GM23338 (cell line): ENCODE measurements at regions not wholly inside any gene's neighbourhood (a gene's known extent, or its start where the extent isn't known, plus 50 kb on each side); places are given as distances from the start of the nearest gene placed in this dataset.

ENCODE experiments used
- CREB1 ChIP-seq: fragments of 250-450 bp; sonication (Bioruptor Pico); IDR thresholded peaks from 2 replicates; pipeline ENCODE4 v1.5.0; 2020; ENCODE audit warnings: low read depth, mild to moderate bottlenecking, moderate library complexity
- ETS1 ChIP-seq: IDR thresholded peaks from 2 replicates; pipeline ENCODE4 v1.6.1; 2016; ENCODE audit warnings: antibody characterized with exemption
- EZH2 ChIP-seq: fragments of 200-600 bp; sonication (generic); IDR thresholded peaks from one replicate; pipeline ENCODE4 v1.8.0; 2017; ENCODE audit warnings: antibody characterized with exemption, mild to moderate bottlenecking, low read depth; ENCODE audit not compliant: unreplicated experiment
- EZH2phosphoT487 ChIP-seq: fragments of 200-600 bp; sonication (generic); IDR thresholded peaks from one replicate; pipeline ENCODE4 v1.8.1; 2018; ENCODE audit warnings: antibody characterized with exemption; ENCODE audit not compliant: unreplicated experiment
- JUNB ChIP-seq: IDR thresholded peaks from one replicate; pipeline ENCODE4 v1.6.1; 2016; ENCODE audit warnings: antibody characterized with exemption; ENCODE audit not compliant: unreplicated experiment
- NANOG ChIP-seq: IDR thresholded peaks from 2 replicates; pipeline ENCODE4 v1.6.1; 2016; ENCODE audit warnings: antibody characterized with exemption, borderline replicate concordance
- POLR2AphosphoS5 ChIP-seq: IDR thresholded peaks from 2 replicates; pipeline ENCODE4 v1.6.1; 2016; ENCODE audit warnings: antibody characterized with exemption, low read depth
- STAT1 ChIP-seq: IDR thresholded peaks from one replicate; pipeline ENCODE4 v1.6.1; 2016; ENCODE audit warnings: antibody characterized with exemption; ENCODE audit not compliant: unreplicated experiment
- ZNF114 ChIP-seq: fragments of 250-450 bp; sonication (Bioruptor Pico); IDR thresholded peaks from 2 replicates; pipeline ENCODE4 v1.5.0; 2020; ENCODE audit warnings: mild to moderate bottlenecking, moderate library complexity
- ZNF331 ChIP-seq: fragments of 250-450 bp; sonication (Bioruptor Pico); IDR thresholded peaks from 2 replicates; pipeline ENCODE4 v1.5.0; 2020; ENCODE audit warnings: low read depth, mild to moderate bottlenecking, moderate library complexity
- ZNF462 ChIP-seq: fragments of 250-450 bp; sonication (Bioruptor Pico); IDR thresholded peaks from 2 replicates; pipeline ENCODE4 v1.5.0; 2020; ENCODE audit warnings: mild to moderate bottlenecking, moderate library complexity
- TF ChIP-seq, protein P1 (sequence below), 2 experiments: fragments of 200-600 bp in 1 of 2; sonication (generic) in 1 of 2; conservative IDR thresholded peaks; 2 replicates each; pipeline versions ENCODE4 v1.5.1 to v1.6.1; 2016 to 2017; ENCODE audit warnings: antibody characterized with exemption in 2 of 2, low read depth in 2 of 2, mild to moderate bottlenecking in 2 of 2, moderate library complexity in 1 of 2
- TF ChIP-seq, protein P2 (sequence below): IDR thresholded peaks from one replicate; pipeline ENCODE4 v1.6.1; 2018; ENCODE audit warnings: antibody characterized with exemption; ENCODE audit not compliant: unreplicated experiment

DNA sequence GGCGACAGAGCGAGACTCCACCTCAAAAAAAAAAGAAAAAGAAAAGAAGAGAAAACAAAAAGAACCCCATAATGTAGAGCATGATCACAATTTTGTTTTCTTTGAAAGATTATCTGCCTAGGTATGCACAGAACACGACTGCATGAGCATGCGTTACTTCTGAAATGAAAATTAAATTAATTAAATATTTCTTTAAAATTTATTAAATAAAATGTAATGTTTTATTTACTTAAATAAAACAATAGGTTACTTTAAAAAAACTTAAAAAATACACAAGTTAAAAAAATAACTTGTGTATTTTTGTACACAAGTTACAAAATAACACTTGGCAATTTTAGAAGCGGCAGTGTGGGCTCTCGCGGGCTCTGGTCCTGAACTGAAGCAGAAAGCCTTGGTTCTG, 107.8 kb downstream of the TFAP2A start:
- TF ChIP-seq, protein P1, sequence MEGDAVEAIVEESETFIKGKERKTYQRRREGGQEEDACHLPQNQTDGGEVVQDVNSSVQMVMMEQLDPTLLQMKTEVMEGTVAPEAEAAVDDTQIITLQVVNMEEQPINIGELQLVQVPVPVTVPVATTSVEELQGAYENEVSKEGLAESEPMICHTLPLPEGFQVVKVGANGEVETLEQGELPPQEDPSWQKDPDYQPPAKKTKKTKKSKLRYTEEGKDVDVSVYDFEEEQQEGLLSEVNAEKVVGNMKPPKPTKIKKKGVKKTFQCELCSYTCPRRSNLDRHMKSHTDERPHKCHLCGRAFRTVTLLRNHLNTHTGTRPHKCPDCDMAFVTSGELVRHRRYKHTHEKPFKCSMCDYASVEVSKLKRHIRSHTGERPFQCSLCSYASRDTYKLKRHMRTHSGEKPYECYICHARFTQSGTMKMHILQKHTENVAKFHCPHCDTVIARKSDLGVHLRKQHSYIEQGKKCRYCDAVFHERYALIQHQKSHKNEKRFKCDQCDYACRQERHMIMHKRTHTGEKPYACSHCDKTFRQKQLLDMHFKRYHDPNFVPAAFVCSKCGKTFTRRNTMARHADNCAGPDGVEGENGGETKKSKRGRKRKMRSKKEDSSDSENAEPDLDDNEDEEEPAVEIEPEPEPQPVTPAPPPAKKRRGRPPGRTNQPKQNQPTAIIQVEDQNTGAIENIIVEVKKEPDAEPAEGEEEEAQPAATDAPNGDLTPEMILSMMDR (conservative IDR thresholded peaks at IDR 0.05; ENCODE audit: low read depth in 2 of 2), result no peak
- TF ChIP-seq EZH2 (no peak), STAT1 (no peak), JUNB (no peak), POLR2AphosphoS5 (no peak), CREB1 (CRISPR knock-in tag) (no peak), ZNF331 (CRISPR knock-in tag) (no peak), NANOG (no peak), EZH2phosphoT487 (no peak), ETS1 (no peak), ZNF114 (CRISPR knock-in tag) (no peak), ZNF462 (CRISPR knock-in tag) (no peak)
- TF ChIP-seq, protein P2, sequence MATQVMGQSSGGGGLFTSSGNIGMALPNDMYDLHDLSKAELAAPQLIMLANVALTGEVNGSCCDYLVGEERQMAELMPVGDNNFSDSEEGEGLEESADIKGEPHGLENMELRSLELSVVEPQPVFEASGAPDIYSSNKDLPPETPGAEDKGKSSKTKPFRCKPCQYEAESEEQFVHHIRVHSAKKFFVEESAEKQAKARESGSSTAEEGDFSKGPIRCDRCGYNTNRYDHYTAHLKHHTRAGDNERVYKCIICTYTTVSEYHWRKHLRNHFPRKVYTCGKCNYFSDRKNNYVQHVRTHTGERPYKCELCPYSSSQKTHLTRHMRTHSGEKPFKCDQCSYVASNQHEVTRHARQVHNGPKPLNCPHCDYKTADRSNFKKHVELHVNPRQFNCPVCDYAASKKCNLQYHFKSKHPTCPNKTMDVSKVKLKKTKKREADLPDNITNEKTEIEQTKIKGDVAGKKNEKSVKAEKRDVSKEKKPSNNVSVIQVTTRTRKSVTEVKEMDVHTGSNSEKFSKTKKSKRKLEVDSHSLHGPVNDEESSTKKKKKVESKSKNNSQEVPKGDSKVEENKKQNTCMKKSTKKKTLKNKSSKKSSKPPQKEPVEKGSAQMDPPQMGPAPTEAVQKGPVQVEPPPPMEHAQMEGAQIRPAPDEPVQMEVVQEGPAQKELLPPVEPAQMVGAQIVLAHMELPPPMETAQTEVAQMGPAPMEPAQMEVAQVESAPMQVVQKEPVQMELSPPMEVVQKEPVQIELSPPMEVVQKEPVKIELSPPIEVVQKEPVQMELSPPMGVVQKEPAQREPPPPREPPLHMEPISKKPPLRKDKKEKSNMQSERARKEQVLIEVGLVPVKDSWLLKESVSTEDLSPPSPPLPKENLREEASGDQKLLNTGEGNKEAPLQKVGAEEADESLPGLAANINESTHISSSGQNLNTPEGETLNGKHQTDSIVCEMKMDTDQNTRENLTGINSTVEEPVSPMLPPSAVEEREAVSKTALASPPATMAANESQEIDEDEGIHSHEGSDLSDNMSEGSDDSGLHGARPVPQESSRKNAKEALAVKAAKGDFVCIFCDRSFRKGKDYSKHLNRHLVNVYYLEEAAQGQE, result no peak
